ENCODE measurements at regions not wholly inside any gene's neighbourhood (a gene's known extent, or its start where the extent isn't known, plus 50 kb on each side); places are given as distances from the start of the nearest gene placed in this dataset.
"Not testable (repeated sequence)": the region's sequence is repeated elsewhere in the genome, so short reads cannot be mapped to it uniquely, and the experiment has no call there.

- no peak overlapping the region for H3K27ac ChIP-seq
- peaks cover 11 to 17% (median 13%) of the 10 kb centered on the region in 4 donors for H3K4me1 ChIP-seq
- ATAC-seq (ENCODE audit: low FRiP score in 2 of 2): no peak
- no peak for DNase-seq
- no peaks in the 10 kb centered on the region for H3K36me3 ChIP-seq
- TF ChIP-seq POLR2AphosphoS5 (IDR thresholded peaks at IDR 0.05) (no peak), POLR2A (IDR thresholded peaks at IDR 0.05) (no peak)
- H3K4me3 ChIP-seq: no peak overlapping the region
- 66 to 81% methylated on average over 3 of the region's 3 CpGs for WGBS, 2 donors
- no peaks in the 10 kb centered on the region for H3K27me3 ChIP-seq
- H3K9me3 ChIP-seq: no peaks in the 10 kb centered on the region
Measured at GRCh38 chr13:50388481-50388880, 373.2 kb downstream of the KCNRG start.

DNA sequence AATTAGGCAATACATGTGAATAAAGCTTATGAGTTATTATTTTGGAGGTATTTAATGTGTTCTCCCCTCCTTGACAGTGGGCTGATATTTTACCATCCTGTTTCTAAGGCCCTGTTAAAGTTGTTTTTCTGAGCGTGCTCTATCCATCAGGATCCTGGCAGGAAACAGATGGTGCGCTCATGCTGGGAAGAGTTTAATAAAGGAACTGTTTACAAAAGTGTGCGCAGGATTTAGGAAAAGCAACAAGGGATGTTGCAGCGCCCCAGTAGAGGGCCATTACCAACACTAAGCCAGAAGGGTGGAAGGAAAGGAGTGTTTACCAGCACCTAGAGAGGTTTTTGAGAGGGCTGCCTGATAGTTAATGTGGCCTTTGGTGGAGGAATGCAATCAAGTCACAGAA lies 374.5 kb downstream of the KCNRG start:
- Histone ChIP-seq H3K27ac (no peak overlapping the region), H3K36me3 (no peaks in the 10 kb centered on the region), H3K27me3 (no peaks in the 10 kb centered on the region), H3K4me3 (no peak overlapping the region), H3K9me3 (no peaks in the 10 kb centered on the region), H3K4me1 (peaks cover 12 to 17% (median 13%) of the 10 kb centered on the region in 4 donors)
- DNase-seq: no peak
- no peak for ATAC-seq (ENCODE audit: low FRiP score in 2 of 2)
- TF ChIP-seq EP300 (IDR thresholded peaks at IDR 0.05) (no peak), POLR2A (IDR thresholded peaks at IDR 0.05) (no peak), POLR2AphosphoS5 (IDR thresholded peaks at IDR 0.05) (peak in 1 of 2 donors; percentile 18)
- WGBS, 2 donors: 57 to 69% methylated on average over 4 of the region's 4 CpGs

DNA sequence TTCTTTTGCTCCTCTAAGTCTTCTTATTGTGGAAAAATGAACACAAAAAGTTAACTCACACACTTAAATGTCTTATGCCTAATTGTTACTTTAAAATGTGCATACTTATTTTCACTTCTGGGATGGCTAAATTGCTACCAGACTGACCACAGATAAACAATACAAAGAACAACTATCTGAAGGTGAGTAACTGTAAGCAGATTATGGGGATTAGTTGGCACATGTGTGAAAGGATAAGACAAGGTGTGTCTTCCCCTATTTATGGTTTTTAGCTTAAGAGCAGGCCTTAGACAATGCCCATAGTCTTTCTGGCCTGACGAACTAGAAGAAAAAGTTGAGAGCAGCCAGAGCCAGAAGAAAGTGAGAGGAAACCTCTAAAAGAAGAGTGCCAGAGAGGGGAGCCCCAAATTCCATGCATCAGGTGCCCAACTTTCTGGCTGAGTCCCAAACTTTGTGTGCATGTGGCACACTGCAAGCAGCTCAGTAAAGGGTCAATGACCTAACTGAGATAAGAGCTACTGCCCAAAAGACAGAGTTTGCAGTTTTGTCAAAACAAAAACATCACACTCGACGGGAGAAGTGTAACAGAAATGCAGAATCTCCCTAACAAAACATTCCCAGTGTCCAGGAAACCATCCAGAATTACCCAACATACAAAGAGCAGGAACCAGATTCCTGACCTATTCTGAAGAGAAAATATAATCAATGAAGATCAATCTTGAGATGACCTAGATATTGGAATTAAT lies 375.4 kb downstream of the KCNRG start:
- no peak for ATAC-seq (ENCODE audit: low FRiP score in 2 of 2)
- DNase-seq: no peak
- WGBS, 2 donors: 68 to 71% methylated on average over 3 of the region's 3 CpGs
- H3K27ac ChIP-seq: no peak overlapping the region
- no peaks in the 10 kb centered on the region for H3K27me3 ChIP-seq
- H3K4me3 ChIP-seq: no peak overlapping the region
- H3K9me3 ChIP-seq: no peaks in the 10 kb centered on the region
- H3K4me1 ChIP-seq: peaks cover 12 to 17% (median 13%) of the 10 kb centered on the region in 4 donors
- TF ChIP-seq, protein P1, sequence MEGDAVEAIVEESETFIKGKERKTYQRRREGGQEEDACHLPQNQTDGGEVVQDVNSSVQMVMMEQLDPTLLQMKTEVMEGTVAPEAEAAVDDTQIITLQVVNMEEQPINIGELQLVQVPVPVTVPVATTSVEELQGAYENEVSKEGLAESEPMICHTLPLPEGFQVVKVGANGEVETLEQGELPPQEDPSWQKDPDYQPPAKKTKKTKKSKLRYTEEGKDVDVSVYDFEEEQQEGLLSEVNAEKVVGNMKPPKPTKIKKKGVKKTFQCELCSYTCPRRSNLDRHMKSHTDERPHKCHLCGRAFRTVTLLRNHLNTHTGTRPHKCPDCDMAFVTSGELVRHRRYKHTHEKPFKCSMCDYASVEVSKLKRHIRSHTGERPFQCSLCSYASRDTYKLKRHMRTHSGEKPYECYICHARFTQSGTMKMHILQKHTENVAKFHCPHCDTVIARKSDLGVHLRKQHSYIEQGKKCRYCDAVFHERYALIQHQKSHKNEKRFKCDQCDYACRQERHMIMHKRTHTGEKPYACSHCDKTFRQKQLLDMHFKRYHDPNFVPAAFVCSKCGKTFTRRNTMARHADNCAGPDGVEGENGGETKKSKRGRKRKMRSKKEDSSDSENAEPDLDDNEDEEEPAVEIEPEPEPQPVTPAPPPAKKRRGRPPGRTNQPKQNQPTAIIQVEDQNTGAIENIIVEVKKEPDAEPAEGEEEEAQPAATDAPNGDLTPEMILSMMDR (IDR thresholded peaks at IDR 0.05): no peak
- TF ChIP-seq EP300 (IDR thresholded peaks at IDR 0.05): no peak
- TF ChIP-seq POLR2AphosphoS5 (IDR thresholded peaks at IDR 0.05): no peak
- no peak for TF ChIP-seq POLR2A (IDR thresholded peaks at IDR 0.05)
- H3K36me3 ChIP-seq: no peaks in the 10 kb centered on the region

DNA sequence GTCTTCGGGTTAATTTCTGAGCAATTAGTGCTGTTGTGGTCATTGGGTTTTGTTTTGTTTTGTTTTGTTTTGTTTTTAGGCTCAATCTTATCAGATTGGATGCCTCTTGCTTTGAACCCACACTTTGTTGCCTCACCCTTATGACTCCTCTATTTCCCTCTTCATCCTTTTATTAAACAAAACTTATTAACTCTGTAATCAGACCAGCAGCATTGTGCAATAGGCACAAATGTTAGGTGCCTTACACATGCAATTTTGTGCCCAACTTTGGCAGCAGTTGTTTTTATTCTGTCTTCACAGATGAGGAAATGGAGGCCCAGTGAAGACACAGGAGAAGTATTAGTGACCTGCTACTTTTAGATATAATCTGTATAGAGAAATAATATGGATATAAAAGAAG lies 377.7 kb downstream of the KCNRG start:
- Histone ChIP-seq H3K4me3 (no peak overlapping the region), H3K36me3 (no peaks in the 10 kb centered on the region), H3K27me3 (no peaks in the 10 kb centered on the region), H3K4me1 (peaks cover 3 to 12% (median 8%) of the 10 kb centered on the region in 4 donors), H3K27ac (no peak overlapping the region), H3K9me3 (no peaks in the 10 kb centered on the region)
- DNase-seq (no peak), ATAC-seq (ENCODE audit: low FRiP score in 2 of 2) (no peak)
- TF ChIP-seq POLR2A (IDR thresholded peaks at IDR 0.05) (no peak), POLR2AphosphoS5 (IDR thresholded peaks at IDR 0.05) (no peak), EP300 (IDR thresholded peaks at IDR 0.05) (no peak)
- TF ChIP-seq, protein P1 (IDR thresholded peaks at IDR 0.05): no peak
- WGBS, 2 donors: 55 to 61% methylated on average over 1 of the region's 1 CpG

GRCh38 chr13:50393628-50394027 lies 378.4 kb downstream of the KCNRG start:
- Histone ChIP-seq H3K27ac (no peak overlapping the region), H3K4me1 (peaks cover 3 to 12% (median 8%) of the 10 kb centered on the region in 4 donors), H3K9me3 (no peaks in the 10 kb centered on the region), H3K4me3 (no peak overlapping the region), H3K27me3 (no peaks in the 10 kb centered on the region), H3K36me3 (no peaks in the 10 kb centered on the region)
- ATAC-seq (ENCODE audit: low FRiP score in 2 of 2) (no peak), DNase-seq (no peak)
- TF ChIP-seq POLR2AphosphoS5 (IDR thresholded peaks at IDR 0.05) (no peak), POLR2A (IDR thresholded peaks at IDR 0.05) (no peak), EP300 (IDR thresholded peaks at IDR 0.05) (no peak)
- TF ChIP-seq, protein P1 (IDR thresholded peaks at IDR 0.05): no peak
- 48 to 57% methylated on average over 6 of the region's 6 CpGs for WGBS, 2 donors

GRCh38 chr13:50396001-50396400 lies 380.8 kb downstream of the KCNRG start:
- no peak overlapping the region for H3K27ac ChIP-seq
- DNase-seq (no peak), ATAC-seq (ENCODE audit: low FRiP score in 2 of 2) (no peak)
- no peaks in the 10 kb centered on the region for H3K36me3 ChIP-seq
- no peaks in the 10 kb centered on the region for H3K9me3 ChIP-seq
- H3K4me3 ChIP-seq: no peak overlapping the region
- TF ChIP-seq, protein P1 (IDR thresholded peaks at IDR 0.05): no peak
- TF ChIP-seq EP300 (IDR thresholded peaks at IDR 0.05): no peak
- no peak for TF ChIP-seq POLR2A (IDR thresholded peaks at IDR 0.05)
- TF ChIP-seq POLR2AphosphoS5 (IDR thresholded peaks at IDR 0.05): no peak
- peaks cover 0 to 8% (median 1%) of the 10 kb centered on the region in 4 donors for H3K4me1 ChIP-seq
- no peaks in the 10 kb centered on the region for H3K27me3 ChIP-seq

- H3K36me3 ChIP-seq; H3K27me3 ChIP-seq; H3K9me3 ChIP-seq; ATAC-seq (ENCODE audit: low FRiP score in 2 of 2); H3K27ac ChIP-seq; H3K4me3 ChIP-seq; H3K4me1 ChIP-seq: not testable (repeated sequence)
- DNase-seq: peak in 1 of 2 donors; percentile 71
- 99 to 100% methylated on average over 7 to 24 of the region's 31 CpGs for WGBS, 2 donors
Measured at GRCh38 chr13:50396618-50397017, 381.4 kb downstream of the KCNRG start.
